ENCODE measurements at regions not wholly inside any gene's neighbourhood (a gene's known extent, or its start where the extent isn't known, plus 50 kb on each side); places are given as distances from the start of the nearest gene placed in this dataset.
"Not testable (repeated sequence)": the region's sequence is repeated elsewhere in the genome, so short reads cannot be mapped to it uniquely, and the experiment has no call there.

- not testable (repeated sequence) for DNase-seq
These were observed 178.0 kb upstream of the ROPN1B start for GRCh38 chr3:125791021-125791420.

DNA sequence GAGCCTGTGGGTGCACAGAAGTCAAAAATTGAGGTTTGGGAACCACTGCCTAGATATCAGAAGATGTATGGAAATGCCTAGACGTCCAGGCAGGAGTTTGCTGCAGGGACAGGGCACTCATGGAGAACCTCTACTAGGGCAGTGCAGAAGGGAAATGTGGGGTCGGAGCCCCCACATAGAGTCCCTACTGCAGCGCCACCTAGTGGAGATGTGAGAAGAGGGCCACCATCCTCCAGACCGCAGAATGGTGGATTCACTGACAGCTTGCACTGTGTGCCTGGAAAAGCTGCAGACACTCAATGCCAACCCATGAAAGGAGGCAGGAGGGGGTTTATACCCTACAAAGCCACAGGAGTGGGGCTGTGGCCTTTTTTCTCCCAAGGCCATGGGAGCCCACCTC is 159.0 kb upstream of the ROPN1B start:
- not testable (repeated sequence) for DNase-seq

DNA sequence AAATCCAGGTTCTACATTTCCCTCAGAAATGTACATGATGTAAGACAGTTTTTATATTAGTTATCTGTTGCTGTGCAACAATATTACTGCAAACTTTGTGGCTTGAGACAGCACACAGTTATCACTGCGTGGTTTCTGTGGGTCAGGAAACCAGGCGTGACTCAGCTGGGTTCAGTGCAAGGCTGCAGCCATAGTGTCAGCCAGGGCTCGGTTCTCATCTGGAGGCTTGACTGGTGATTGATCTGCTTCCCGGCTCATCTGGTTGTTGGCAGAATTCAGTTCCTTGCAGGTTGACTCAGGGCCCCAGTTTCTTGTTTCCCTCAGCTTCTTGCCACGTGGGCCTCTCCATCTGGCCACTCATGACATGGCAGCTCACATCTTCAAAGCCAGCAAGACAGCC is 146.8 kb upstream of the ROPN1B start:
- not testable (repeated sequence) for DNase-seq

DNA sequence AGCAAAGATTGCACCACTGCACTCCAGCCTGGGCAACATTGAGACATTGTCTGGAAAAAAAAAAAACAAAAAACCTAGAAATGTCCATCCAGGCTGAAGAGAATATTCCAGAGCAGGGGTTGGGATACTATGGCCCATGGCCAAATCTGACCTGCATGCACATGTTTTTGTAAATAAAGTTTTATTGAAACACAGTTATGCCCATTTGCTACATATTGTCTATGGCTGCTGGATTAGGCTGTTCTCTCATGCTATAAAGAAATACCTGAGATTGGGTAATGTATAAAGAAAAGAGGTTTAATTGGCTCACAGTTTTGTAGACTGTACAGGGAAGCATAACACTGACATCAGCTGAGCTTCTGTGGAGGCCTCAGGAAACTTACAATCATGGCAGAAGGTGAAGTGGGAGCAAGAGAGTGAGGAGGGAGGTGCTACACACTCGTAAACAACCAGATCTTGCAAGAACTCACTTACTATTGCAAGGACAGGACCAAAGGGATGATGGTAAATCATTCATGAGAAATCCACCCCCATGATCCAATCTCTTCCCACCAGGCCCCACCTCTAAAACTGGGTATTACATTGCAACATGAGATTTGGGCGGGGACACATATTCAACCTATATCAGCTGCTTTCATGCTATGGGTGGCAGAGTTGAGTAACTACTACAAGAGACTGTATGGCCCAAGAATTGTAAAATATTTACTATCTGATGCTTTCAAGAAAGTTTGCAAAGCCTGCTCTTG is 137.8 kb upstream of the ROPN1B start:
- not testable (repeated sequence) for DNase-seq

DNA sequence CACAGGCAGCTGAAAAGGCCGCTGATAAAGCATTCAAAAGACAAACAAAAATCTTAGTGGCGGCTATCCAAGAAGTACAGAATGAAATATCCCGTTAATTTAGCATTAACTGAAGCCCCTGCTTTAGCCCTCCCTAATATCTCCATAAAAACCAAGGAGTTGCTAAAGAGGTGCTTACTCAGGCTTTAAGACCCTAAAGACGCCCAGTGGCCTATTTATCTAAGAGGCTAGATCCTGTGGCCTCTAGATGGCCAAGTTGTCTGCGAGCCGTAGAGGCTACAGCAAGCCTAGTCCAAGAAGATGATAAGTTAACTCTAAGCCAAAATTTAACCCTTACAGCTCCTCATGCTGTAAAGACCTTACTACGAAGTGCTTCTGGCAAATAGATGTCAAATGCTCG is 133.4 kb upstream of the ROPN1B start:
- DNase-seq: not testable (repeated sequence)

- DNase-seq: peak in 9 of 56 donors; percentile 4 to 37 (median 6)
These were observed 132.9 kb upstream of the ROPN1B start for GRCh38 chr3:125836011-125836551.

DNA sequence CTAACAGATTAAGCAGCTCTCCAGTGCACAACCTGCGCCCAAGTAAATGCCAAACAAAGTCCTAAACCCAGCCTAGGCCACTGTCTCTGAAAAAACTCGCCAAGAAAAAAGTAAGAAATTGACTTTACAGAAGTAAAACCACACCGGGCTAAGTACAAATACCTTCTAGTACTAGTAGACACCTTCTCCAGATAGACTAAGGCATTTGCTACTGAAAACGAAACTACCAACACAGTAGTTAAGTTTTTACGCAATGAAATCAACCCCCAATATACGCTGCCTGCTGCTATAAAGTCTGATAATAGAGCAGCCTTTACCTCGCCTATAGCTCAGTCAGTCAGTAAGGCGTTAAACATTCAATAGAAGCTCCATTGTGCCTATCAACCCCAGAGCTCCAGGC is 132.2 kb upstream of the ROPN1B start:
- DNase-seq: not testable (repeated sequence)

DNA sequence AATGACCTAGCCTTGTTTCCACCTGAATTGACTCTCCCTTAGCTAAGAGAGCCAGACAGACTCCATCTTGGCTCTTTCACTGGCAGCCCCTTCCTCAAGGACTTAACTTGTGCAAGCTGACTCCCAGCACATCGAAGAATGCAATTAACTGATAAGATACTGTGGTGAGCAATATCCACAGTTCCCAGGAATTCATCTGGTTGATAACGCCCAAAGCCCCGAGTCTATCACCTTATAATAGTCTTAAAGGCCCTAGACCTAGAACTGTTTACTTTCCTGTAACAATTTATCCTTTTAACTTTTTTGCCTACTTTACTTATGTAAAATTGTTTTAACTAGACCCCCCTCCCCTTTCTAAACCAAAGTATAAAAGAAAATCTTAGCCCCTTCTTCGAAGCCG is 130.1 kb upstream of the ROPN1B start:
- DNase-seq: not testable (repeated sequence)

DNA sequence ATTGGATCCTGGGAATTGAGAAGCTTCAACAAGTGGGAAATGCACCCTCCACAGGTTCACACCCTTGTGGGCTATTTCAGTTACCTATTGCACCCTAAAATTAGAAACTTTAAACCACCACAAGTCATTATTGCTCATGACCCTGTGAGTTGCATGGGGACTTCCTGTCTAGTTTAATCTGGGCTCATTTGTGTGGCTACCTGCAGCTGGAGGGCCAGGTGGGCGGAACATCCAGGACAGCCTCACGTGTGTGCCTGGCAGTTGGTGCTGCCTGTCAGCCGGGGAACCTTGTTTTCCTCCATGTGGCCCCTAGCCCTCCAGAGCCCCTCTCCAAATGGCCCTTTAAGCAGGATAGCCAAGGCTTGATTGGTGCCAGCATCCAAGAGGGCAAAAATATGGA is 128.5 kb upstream of the ROPN1B start:
- DNase-seq: not testable (repeated sequence)

DNA sequence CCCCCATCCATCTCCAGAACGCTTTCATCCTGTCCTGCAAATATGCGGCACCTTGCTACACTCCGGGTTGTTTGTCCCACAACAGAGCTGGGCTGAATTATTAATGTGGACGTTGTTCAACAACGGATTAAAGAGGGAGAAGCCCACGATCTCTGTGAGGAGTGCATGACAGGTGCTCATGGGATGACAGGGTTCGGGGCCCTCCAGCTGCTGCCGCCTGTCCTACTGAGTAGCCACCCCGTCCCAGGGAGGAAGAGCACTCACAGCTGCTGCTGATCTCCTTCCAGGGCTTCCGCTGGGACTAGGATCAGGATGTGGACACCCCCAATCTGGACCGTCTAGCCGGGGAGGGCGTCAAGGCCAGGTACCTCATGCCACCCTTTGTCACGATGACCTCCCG is 121.0 kb upstream of the ROPN1B start:
- DNase-seq: not testable (repeated sequence)

DNA sequence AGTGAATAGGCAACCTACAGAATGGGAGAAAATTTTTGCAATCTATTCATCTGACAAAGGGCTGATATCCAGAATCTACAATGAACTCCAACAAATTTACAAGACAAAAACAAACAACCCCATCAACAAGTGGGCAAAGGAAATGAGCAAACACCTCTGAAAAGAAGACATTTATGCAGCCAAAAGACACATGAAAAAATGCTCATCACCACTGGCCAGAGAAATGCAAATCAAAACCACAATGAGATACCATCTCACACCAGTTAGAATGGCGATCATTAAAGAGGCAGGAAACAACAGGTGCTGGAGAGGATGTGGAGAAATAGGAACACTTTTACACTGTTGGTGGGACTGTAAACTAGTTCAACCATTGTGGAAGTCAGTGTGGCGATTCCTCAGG is 114.0 kb upstream of the ROPN1B start:
- DNase-seq: not testable (repeated sequence)

DNA sequence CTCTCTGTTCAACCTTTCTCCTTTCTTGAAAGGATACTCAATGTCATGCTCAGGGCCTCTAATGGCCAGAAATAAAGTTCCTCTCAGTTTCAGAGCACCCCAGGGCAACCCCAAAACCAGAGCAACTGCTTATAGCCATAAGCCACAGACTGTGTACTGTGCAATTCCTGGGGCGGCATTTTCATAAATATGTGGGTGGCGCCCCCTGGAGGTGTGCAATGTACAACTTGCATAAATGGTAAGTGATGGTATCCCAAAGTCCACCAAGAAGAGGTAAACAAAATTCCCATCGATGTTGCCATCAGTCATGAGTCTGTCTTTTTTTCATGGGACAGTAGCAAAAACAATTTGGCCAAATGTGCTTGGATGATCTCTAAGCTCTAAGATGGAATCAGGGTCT is 108.4 kb upstream of the ROPN1B start:
- peak in 1 of 56 donors; percentile 8 for DNase-seq

DNA sequence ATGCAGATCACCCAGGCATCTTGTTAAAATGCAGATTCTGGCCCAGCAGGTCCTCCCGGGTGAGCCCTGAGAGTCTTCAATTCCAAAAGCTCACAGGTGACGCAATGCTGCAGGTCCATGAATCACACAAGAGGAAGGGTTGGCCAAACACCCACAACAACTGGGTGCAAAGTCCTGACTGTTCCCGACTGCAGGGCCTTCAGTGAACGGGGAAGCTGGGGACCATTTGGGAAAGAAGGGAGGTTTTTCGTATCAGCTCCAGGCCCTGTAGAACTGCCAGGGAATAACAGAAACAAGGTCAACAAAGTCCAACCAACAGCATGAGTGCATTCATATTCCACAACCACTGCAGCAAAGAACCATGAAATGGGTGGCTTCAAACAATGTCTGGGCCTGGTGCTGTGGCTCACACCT is 106.1 kb upstream of the ROPN1B start:
- DNase-seq: not testable (repeated sequence)

DNA sequence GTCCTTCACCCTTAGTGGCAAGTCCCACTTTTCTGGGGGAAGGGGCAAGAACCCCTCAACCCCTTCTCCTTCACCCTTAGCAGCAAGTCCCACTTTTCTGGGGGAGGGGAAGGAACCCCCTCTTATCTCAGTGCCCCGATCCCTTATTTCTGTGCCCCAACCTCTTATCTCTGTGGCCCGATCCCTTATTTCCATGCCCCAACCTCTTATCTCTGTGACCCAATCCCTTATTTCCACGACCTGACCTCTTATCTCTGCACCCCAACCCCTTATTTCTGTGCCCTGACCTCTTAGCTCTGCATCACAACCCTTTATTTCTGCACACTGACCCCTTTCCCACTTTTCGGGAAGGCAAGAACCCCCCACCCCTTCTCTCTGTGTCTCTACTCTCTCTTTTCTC is 104.4 kb upstream of the ROPN1B start:
- not testable (repeated sequence) for DNase-seq

DNA sequence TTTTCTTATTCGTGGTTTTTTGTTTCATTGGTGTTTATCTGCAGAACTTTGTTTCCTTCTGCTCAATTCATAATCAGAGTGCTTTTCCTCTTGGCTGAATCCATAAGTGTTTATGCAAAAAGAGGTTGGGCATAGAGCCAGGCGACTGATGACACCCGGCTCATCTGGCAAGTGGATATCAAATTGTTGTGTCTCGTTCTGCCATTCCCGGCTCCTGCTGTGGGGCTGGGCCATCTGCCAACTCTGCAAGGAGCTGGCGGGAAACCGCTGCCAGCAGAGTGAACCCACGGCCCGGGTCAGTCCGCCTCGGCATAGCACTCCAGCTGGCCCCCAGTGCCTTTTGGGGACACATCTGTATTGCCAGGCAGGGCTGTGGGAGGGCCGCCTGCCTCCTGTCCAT is 83.0 kb upstream of the ROPN1B start:
- DNase-seq: peak in 49 of 56 donors; percentile 3 to 90 (median 34)

DNA sequence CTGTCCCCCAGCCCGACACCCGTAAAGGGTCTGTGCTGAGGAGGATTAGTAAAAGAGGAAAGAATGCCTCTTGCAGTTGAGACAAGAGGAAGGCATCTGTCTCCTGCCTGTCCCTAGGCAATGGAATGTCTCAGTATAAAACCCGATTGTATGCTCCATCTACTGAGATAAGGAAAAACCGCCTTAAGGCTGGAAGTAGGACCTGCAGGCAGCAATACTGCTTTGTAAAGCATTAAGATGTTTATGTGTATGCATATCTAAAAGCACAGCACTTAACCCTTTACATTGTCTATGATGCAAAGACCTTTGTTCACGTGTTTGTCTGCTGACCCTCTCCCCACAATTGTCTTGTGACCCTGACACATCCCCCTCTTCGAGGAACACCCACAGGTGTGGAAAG is 69.8 kb upstream of the ROPN1B start:
- not testable (repeated sequence) for DNase-seq

- DNase-seq: not testable (repeated sequence)
These were observed 67.5 kb upstream of the ROPN1B start for GRCh38 chr3:125901473-125901872.

- DNase-seq: not testable (repeated sequence)
These were observed 65.1 kb upstream of the ROPN1B start for GRCh38 chr3:125903780-125904455.

DNA sequence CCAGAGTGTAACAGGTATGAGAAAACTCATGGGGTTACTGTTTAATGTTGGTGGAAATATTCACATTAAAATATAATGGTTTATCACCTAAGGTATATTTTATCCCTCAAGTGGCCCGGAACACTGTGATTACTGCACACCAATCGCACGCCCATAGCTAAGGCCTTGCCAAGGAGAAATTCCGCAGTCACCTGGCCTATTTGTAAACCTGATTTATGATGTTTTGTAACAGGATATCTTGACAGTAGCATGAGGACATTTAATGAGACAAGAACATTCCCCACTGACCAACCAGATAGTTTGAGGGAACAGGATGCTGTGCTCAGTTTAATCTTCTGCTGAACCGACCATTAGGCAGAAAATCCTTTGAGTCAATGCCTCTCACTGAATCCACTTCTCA is 61.7 kb upstream of the ROPN1B start:
- not testable (repeated sequence) for DNase-seq

- DNase-seq: not testable (repeated sequence)
These were observed 58.1 kb upstream of the ROPN1B start for GRCh38 chr3:125910851-125911250.

DNA sequence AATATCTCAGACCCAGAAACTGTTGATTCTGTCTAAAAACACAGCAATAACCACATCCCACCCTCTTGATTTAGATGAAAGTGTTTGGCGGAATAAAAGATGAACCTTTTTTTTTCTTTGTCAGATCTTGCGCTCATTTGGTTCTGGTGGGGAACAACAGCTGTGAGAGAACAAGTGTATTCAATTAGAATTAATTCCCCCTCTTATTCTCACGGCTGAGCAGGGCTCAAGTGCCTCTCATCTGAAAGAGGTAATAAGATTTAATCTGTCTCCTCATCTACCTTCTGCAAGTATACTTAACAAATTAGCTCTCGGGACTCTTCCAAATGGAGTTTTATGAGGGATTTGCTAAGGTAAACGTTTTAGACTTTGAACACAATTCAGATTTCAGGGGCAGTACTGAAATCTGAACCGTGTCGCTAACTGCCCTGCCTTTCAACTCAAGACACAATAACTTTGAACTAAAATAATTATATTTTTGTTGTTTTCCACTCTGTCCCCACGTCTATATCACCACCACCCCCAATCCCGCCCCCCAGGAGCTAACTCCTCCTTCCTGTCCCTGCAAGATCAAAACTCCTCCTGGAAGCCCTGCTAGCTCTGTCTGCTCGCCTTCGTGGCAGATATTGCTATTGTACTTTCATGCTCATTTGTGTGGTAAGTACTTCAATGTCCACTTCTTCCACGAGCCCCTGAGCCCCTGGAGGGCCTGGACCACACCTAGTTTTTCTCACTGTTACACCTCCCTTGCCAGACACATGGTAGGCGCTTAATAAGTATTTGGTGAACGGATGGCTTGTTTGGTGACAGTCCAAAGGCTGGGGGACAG is 54.2 kb upstream of the ROPN1B start:
- peak in 8 of 56 donors; percentile 4 to 40 (median 19) for DNase-seq

DNA sequence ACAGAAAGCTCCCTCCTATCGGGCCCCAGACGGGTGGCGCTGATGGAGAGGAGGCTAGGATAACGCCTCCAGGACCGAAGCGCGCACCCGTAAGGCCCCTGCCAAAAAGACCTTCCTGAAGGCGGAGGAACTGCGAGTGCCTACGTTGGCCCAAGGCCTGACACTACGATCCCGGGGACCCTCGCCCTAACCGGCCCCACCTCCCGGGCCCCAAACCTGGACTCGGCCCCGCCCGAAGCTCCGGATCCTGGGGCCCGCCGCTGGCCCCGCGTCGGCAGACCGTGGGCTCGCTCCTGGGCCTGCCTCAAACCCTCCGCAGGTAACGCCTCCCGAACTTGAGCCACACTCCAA is 53.6 kb upstream of the ROPN1B start:
- peak in 6 of 56 donors; percentile 33 to 61 (median 49) for DNase-seq
